Mesenchymal stem cell (in vitro differentiated cells and primary cell): ENCODE measurements at regions not wholly inside any gene's neighbourhood (a gene's known extent, or its start where the extent isn't known, plus 50 kb on each side); places are given as distances from the start of the nearest gene placed in this dataset.

Source experiments
- DNase-seq: peaks from one replicate; pipeline ENCODE4 v3.0.0-alpha.2; 2013
- H2AFZ ChIP-seq: one replicate; pipeline ENCODE4 v1.6.1; 2013; ENCODE audit warnings: low read depth, mild to moderate bottlenecking, control low read depth, inconsistent platforms, low read length, moderate library complexity
- H2AK5ac ChIP-seq: 2 replicates; pipeline ENCODE4 v1.6.1; 2013; ENCODE audit warnings: low read length, moderate library complexity, mild to moderate bottlenecking, inconsistent platforms; ENCODE audit not compliant: severe bottlenecking
- H2BK120ac ChIP-seq: one replicate; pipeline ENCODE4 v1.6.1; 2013; ENCODE audit warnings: low read depth, mild to moderate bottlenecking, inconsistent platforms, low read length, moderate library complexity
- H2BK12ac ChIP-seq, 2 experiments: one replicate each; pipeline ENCODE4 v1.6.1; 2013; ENCODE audit warnings: inconsistent platforms in 2 of 2, low read length in 2 of 2, mild to moderate bottlenecking in 2 of 2, moderate library complexity in 2 of 2, control low read depth in 1 of 2
- H2BK15ac ChIP-seq: one replicate; pipeline ENCODE4 v1.6.1; 2013; ENCODE audit warnings: mild to moderate bottlenecking, low read depth, inconsistent platforms; ENCODE audit not compliant: poor library complexity, severe bottlenecking
- H2BK5ac ChIP-seq: 2 replicates; pipeline ENCODE4 v1.6.1; 2013; ENCODE audit warnings: low read depth, mild to moderate bottlenecking, low read length, control low read depth, inconsistent platforms; ENCODE audit not compliant: poor library complexity, severe bottlenecking
- H3K14ac ChIP-seq, 2 experiments: one replicate each; pipeline ENCODE4 v1.6.1; 2013; ENCODE audit warnings: inconsistent platforms in 2 of 2, low read length in 2 of 2, control low read depth in 1 of 2, mild to moderate bottlenecking in 1 of 2, moderate library complexity in 1 of 2
- H3K18ac ChIP-seq, 2 experiments: one replicate each; pipeline ENCODE4 v1.6.1; 2013; ENCODE audit warnings: inconsistent platforms in 2 of 2, low read length in 2 of 2, control low read depth in 1 of 2, low read depth in 1 of 2, mild to moderate bottlenecking in 1 of 2
- H3K23ac ChIP-seq, 2 experiments: one replicate each; pipeline ENCODE4 v1.6.1; 2013; ENCODE audit warnings: inconsistent platforms in 2 of 2, low read length in 2 of 2, mild to moderate bottlenecking in 2 of 2, moderate library complexity in 2 of 2, control low read depth in 1 of 2
- H3K27ac ChIP-seq: 2 replicates; pipeline ENCODE4 v1.5.1; 2013; ENCODE audit warnings: mild to moderate bottlenecking, moderate library complexity, low read length, control low read depth, inconsistent platforms; ENCODE audit not compliant: poor library complexity, severe bottlenecking
- H3K27me3 ChIP-seq, 2 experiments: 2 replicates each; pipeline versions ENCODE4 v1.6.1 to v1.7.0; 2013; ENCODE audit warnings: low read length in 2 of 2, mild to moderate bottlenecking in 2 of 2, moderate library complexity in 2 of 2, control low read depth in 1 of 2, inconsistent platforms in 1 of 2; ENCODE audit not compliant: control insufficient read depth in 1 of 2, insufficient read depth in 1 of 2
- H3K36me3 ChIP-seq, 2 experiments: 2 replicates each; pipeline versions ENCODE4 v1.6.1 to v1.7.0; 2013; ENCODE audit warnings: low read length in 2 of 2, control low read depth in 1 of 2, inconsistent platforms in 1 of 2, low read depth in 1 of 2, mild to moderate bottlenecking in 1 of 2; ENCODE audit not compliant: insufficient read depth in 2 of 2, control insufficient read depth in 1 of 2
- H3K4ac ChIP-seq, 2 experiments: one replicate each; pipeline ENCODE4 v1.6.1; 2013; ENCODE audit warnings: inconsistent platforms in 2 of 2, low read length in 2 of 2, mild to moderate bottlenecking in 2 of 2, moderate library complexity in 2 of 2, control low read depth in 1 of 2, low read depth in 1 of 2
- H3K4me1 ChIP-seq: 2 replicates; pipeline ENCODE4 v1.6.1; 2013; ENCODE audit warnings: low read depth, low read length, control low read depth; ENCODE audit not compliant: control insufficient read depth, insufficient read depth
- H3K4me2 ChIP-seq: 2 replicates; pipeline ENCODE4 v1.6.1; 2013; ENCODE audit warnings: low read length, mild to moderate bottlenecking, inconsistent platforms; ENCODE audit not compliant: poor library complexity, severe bottlenecking
- H3K4me3 ChIP-seq, 2 experiments: 2 replicates each; pipeline versions ENCODE4 v1.5.1 to v1.7.0; 2013; ENCODE audit warnings: low read length in 2 of 2, mild to moderate bottlenecking in 2 of 2, control low read depth in 1 of 2, low read depth in 1 of 2; ENCODE audit not compliant: insufficient read depth in 1 of 2
- H3K79me1 ChIP-seq: replicated peaks from 2 replicates; pipeline ENCODE4 v1.6.1; 2013; ENCODE audit warnings: mild to moderate bottlenecking, control low read depth, low read length, inconsistent platforms; ENCODE audit not compliant: poor library complexity, severe bottlenecking
- H3K9ac ChIP-seq: 2 replicates; pipeline ENCODE4 v1.7.0; 2013; ENCODE audit warnings: mild to moderate bottlenecking, low read length, moderate library complexity
- H3K9me3 ChIP-seq: 2 replicates; pipeline ENCODE4 v1.7.0; 2013; ENCODE audit warnings: mild to moderate bottlenecking, low read length; ENCODE audit not compliant: control insufficient read depth
- H4K8ac ChIP-seq: one replicate; pipeline ENCODE4 v1.6.1; 2013; ENCODE audit warnings: inconsistent platforms, mild to moderate bottlenecking, low read length, moderate library complexity
- H4K91ac ChIP-seq: one replicate; pipeline ENCODE4 v1.6.1; 2013; ENCODE audit warnings: mild to moderate bottlenecking, low read length, inconsistent platforms
- WGBS: methylation state at CpG from one replicate; pipeline ENCODE4 v1.1.7; 2013; ENCODE audit warnings: mixed read lengths; 5-methylcytosine and 5-hydroxymethylcytosine counted together

DNA sequence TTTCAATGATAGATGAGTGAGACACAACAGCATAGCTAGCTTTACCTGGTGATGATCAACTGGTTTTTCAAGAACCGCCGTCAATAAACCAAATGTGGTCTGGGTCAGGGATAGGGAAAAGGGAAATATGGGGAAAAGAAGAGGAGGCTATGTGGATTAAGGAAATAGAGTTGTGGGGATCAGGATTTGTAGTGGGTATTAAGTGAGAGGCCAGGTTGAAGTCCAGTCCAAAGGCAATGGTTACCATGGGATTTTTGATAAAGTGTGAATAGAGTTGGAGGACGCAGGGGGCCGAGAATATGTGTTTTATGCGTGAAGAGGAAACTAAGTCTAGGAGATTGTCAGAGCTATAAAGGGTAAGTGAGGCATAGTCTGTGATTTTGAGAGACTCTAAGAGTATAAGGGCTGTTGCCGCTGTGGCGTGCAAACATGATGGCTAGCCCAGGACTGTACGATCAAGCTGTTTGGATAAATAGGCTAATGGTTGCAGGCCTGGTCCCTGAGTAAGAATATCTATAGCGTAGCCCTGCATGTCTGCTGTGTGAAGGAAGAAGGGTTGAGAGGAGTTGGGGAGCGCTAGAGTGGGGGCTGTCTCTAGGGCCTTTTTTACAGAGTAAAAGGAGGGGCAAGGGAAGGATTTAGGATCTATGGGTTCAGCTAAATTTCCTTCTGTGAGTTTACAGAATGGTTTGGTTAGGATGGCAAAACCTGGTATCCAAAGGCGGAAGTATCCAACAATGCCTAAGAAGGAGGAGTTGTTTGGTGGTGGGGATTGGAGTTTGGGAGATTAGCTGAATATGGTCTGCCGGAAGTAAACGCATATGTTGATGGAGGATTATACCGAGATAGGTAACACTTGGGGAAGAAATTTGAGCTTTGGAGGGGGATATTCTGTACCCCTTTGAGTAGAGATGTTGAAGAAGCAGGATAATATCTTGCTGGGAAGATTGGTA lies 749.7 kb upstream of the ADGRB3 start:
- Histone ChIP-seq H3K36me3 (no peaks in the 10 kb centered on the region), H3K9ac (no peak overlapping the region), H2AK5ac (no peak overlapping the region), H3K14ac (no peak overlapping the region), H2BK15ac (no peak overlapping the region), H3K4me1 (peaks cover 2% of the 10 kb centered on the region), H3K4me3 (no peak overlapping the region), H3K23ac (no peak overlapping the region), H3K9me3 (peaks cover 28% of the 10 kb centered on the region), H2BK5ac (no peak overlapping the region), H4K8ac (no peak overlapping the region), H3K27ac (no peak overlapping the region), H2BK120ac (peak overlapping the region; percentile 13), H4K91ac (peak overlapping the region; percentile 35), H3K4me2 (no peak overlapping the region), H3K4ac (peak overlapping the region in 1 of 2 experiments; percentile 30), H3K27me3 (no peaks in the 10 kb centered on the region), H3K18ac (no peak overlapping the region), H3K79me1 (no peaks in the 10 kb centered on the region), H2BK12ac (peak overlapping the region in 1 of 2 experiments; percentile 15), H2AFZ (no peak overlapping the region)
- no peak for DNase-seq
- WGBS = 94% methylated on average over 14 of the region's 14 CpGs

DNA sequence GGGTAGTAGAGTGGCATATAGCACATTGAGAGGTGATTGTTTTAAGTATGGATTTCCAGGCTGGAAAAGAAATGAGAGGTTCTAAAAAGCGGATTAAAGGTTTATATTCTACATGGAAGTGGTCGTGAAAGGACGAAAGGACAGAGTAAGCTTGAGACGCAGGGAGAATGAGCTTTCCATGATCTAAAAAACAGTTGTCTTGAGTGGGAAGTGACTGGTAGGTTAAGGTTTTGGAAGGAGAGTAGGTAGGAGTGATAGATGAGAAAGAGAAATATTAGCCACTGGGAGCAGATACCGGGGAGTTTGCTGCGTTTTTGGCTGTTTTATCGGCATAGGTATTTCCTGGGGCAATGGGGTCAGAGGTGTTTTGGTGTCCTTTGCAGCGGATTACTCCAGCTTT lies 750.6 kb upstream of the ADGRB3 start:
- no peak overlapping the region for H3K4ac ChIP-seq
- H2AFZ ChIP-seq = no peak overlapping the region
- no peak overlapping the region for H2BK5ac ChIP-seq
- H3K4me2 ChIP-seq = no peak overlapping the region
- no peak overlapping the region for H3K14ac ChIP-seq
- peaks cover 2% of the 10 kb centered on the region for H3K4me1 ChIP-seq
- H3K27me3 ChIP-seq = no peaks in the 10 kb centered on the region
- no peak overlapping the region for H2BK120ac ChIP-seq
- no peak overlapping the region for H3K4me3 ChIP-seq
- H3K18ac ChIP-seq = no peak overlapping the region
- no peak overlapping the region for H3K23ac ChIP-seq
- no peak overlapping the region for H3K9ac ChIP-seq
- peaks cover 28% of the 10 kb centered on the region for H3K9me3 ChIP-seq
- DNase-seq = no peak
- H4K8ac ChIP-seq = no peak overlapping the region
- H3K79me1 ChIP-seq = no peaks in the 10 kb centered on the region
- H2BK12ac ChIP-seq = no peak overlapping the region
- no peaks in the 10 kb centered on the region for H3K36me3 ChIP-seq
- no peak overlapping the region for H3K27ac ChIP-seq
- no peak overlapping the region for H4K91ac ChIP-seq
- WGBS = 89% methylated on average over 8 of the region's 8 CpGs
- H2BK15ac ChIP-seq = no peak overlapping the region
- H2AK5ac ChIP-seq = no peak overlapping the region

DNA sequence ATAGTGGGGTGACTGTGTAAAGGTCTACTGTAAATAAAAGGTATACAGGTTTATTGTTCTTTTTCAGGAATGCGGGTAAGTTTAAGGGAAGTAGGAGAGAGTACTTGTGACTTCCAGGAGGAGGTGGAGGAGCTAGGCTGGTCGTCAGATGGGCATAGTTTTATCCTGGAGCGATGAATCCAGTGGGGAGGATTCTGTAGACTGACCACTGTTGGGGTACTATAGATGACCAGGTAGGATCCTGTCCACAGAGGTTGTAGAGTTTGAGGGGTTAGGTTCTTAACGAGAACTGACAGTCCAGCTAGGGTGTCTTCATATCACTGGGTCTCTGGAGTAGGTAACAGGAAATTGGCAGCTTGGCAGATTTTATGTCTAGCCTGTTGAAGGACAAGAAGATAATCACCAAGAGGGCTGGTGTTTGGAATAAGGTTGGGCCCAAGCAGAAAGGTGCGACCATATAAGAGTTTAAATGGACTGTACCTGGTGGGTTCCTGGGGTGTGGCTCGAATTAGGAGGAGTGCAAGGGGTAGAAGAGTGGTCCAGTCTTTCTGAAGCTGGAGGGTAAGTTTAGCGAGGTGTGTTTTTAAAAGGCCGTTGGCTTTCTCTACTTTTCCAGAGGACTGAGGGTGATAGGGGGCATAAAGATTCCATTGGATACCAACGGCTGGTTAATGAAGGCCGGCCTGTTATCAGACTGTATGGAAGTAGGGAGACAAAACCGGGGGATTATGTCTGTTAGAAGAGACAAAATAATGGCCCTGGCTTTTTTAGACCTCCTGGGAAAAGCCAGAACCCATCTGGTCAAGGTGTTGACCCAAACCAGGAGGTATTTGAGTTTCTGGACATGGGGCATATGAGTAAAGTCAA lies 751.3 kb upstream of the ADGRB3 start:
- Histone ChIP-seq H4K8ac (no peak overlapping the region), H3K27me3 (no peaks in the 10 kb centered on the region), H3K9me3 (peaks cover 28% of the 10 kb centered on the region), H3K4me1 (peaks cover 2% of the 10 kb centered on the region), H3K23ac (no peak overlapping the region), H3K79me1 (no peaks in the 10 kb centered on the region), H3K4ac (no peak overlapping the region), H3K4me3 (no peak overlapping the region), H2BK15ac (peak overlapping the region; percentile 46), H3K27ac (no peak overlapping the region), H3K9ac (no peak overlapping the region), H3K18ac (no peak overlapping the region), H2BK12ac (peak overlapping the region; percentile 54 to 91), H2BK120ac (no peak overlapping the region), H3K14ac (no peak overlapping the region), H2BK5ac (no peak overlapping the region), H2AK5ac (no peak overlapping the region), H3K36me3 (no peaks in the 10 kb centered on the region), H4K91ac (no peak overlapping the region), H3K4me2 (no peak overlapping the region), H2AFZ (no peak overlapping the region)
- 94% methylated on average over 11 of the region's 11 CpGs for WGBS
- DNase-seq = no peak
